ENCODE measurements at regions not wholly inside any gene's neighbourhood (a gene's known extent, or its start where the extent isn't known, plus 50 kb on each side); places are given as distances from the start of the nearest gene placed in this dataset.

GRCh38 chr14:80134321-80134720, 77.0 kb downstream of the DIO2 start:
- Histone ChIP-seq H4K20me1 (ENCODE audit: insufficient read depth, low read length) (no peaks in the 10 kb centered on the region), H3K9me3 (ENCODE audit: low read length) (peaks cover 23% of the 10 kb centered on the region), H3K27ac (ENCODE audit: low read depth, low read length, poor library complexity, severe bottlenecking) (no peak overlapping the region), H3K4me1 (ENCODE audit: insufficient read depth, low read length, poor library complexity, severe bottlenecking) (no peaks in the 10 kb centered on the region), H3K36me3 (ENCODE audit: insufficient read depth, low read length) (no peaks in the 10 kb centered on the region), H3K9me2 (ENCODE audit: insufficient read depth, low read length) (no peaks in the 10 kb centered on the region), H3K4me3 (ENCODE audit: low read depth, low read length, poor library complexity, severe bottlenecking) (no peak overlapping the region), H2AFZ (ENCODE audit: low read length) (no peak overlapping the region), H3K79me2 (ENCODE audit: insufficient read depth, low read depth, low read length) (no peaks in the 10 kb centered on the region), H3K4me2 (ENCODE audit: low read length) (no peak overlapping the region)
- ChIA-PET POLR2A (no interaction called here), CTCF (ENCODE audit: unreplicated experiment) (no interaction called here)
- BruUV-seq (replicated peaks): no TSS peak
- no peak for DNase-seq (ENCODE audit: low spot score)
- TF ChIP-seq CTCF (conservative IDR thresholded peaks at IDR 0.05; ENCODE audit: low read length) (no peak), EZH2phosphoT487 (IDR thresholded peaks at IDR 0.05; ENCODE audit: borderline replicate concordance, low read depth, low read length) (no peak)
- intact Hi-C loops (cut with micrococcal nuclease; ENCODE audit: unreplicated experiment): no loop called here

DNA sequence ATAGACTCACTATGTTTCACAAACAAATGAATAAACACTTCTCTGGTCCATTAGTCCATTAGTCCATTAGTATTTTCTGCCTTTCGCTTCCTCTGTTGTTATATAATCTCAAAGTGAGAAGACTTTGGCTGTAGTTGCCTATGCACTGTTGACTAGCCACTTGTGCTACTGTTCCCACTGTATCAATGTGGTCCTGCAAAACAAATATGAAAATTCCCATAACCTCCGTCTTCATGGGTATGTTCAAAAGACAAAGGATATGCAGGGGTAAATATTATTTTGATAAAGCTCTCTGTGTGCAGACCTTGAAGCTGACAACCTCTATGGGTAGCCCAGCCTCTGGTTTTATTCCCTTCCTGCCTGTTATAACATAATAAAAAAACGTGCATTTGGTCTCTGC, 77.8 kb downstream of the DIO2 start:
- Histone ChIP-seq H3K4me3 (ENCODE audit: low read depth, low read length, poor library complexity, severe bottlenecking) (no peak overlapping the region), H3K4me1 (ENCODE audit: insufficient read depth, low read length, poor library complexity, severe bottlenecking) (no peaks in the 10 kb centered on the region), H3K4me2 (ENCODE audit: low read length) (no peak overlapping the region), H3K27ac (ENCODE audit: low read depth, low read length, poor library complexity, severe bottlenecking) (no peak overlapping the region), H4K20me1 (ENCODE audit: insufficient read depth, low read length) (no peaks in the 10 kb centered on the region), H2AFZ (ENCODE audit: low read length) (no peak overlapping the region), H3K9me3 (ENCODE audit: low read length) (peaks cover 23% of the 10 kb centered on the region), H3K79me2 (ENCODE audit: insufficient read depth, low read depth, low read length) (no peaks in the 10 kb centered on the region), H3K36me3 (ENCODE audit: insufficient read depth, low read length) (no peaks in the 10 kb centered on the region), H3K9me2 (ENCODE audit: insufficient read depth, low read length) (no peaks in the 10 kb centered on the region)
- no peak for DNase-seq (ENCODE audit: low spot score)
- ChIA-PET POLR2A (no interaction called here), CTCF (ENCODE audit: unreplicated experiment) (no interaction called here)
- intact Hi-C loops (cut with micrococcal nuclease; ENCODE audit: unreplicated experiment): no loop called here
- TF ChIP-seq CTCF (conservative IDR thresholded peaks at IDR 0.05; ENCODE audit: low read length) (no peak), EZH2phosphoT487 (IDR thresholded peaks at IDR 0.05; ENCODE audit: borderline replicate concordance, low read depth, low read length) (no peak)
- BruUV-seq (replicated peaks): no TSS peak

- TF ChIP-seq CTCF (conservative IDR thresholded peaks at IDR 0.05; ENCODE audit: low read length): no peak
- no peak for TF ChIP-seq EZH2phosphoT487 (IDR thresholded peaks at IDR 0.05; ENCODE audit: borderline replicate concordance, low read depth, low read length)
- H3K4me1 ChIP-seq (ENCODE audit: insufficient read depth, low read length, poor library complexity, severe bottlenecking): no peaks in the 10 kb centered on the region
- no peaks in the 10 kb centered on the region for H3K9me2 ChIP-seq (ENCODE audit: insufficient read depth, low read length)
- no peak overlapping the region for H3K27ac ChIP-seq (ENCODE audit: low read depth, low read length, poor library complexity, severe bottlenecking)
- ChIA-PET CTCF (ENCODE audit: unreplicated experiment) (no interaction called here), POLR2A (no interaction called here)
- intact Hi-C loops (cut with micrococcal nuclease; ENCODE audit: unreplicated experiment): no loop called here
- H3K36me3 ChIP-seq (ENCODE audit: insufficient read depth, low read length): no peaks in the 10 kb centered on the region
- no peaks in the 10 kb centered on the region for H3K79me2 ChIP-seq (ENCODE audit: insufficient read depth, low read depth, low read length)
- no peak overlapping the region for H3K4me3 ChIP-seq (ENCODE audit: low read depth, low read length, poor library complexity, severe bottlenecking)
- H3K4me2 ChIP-seq (ENCODE audit: low read length): no peak overlapping the region
- no peak for DNase-seq (ENCODE audit: low spot score)
- H2AFZ ChIP-seq (ENCODE audit: low read length): no peak overlapping the region
- H4K20me1 ChIP-seq (ENCODE audit: insufficient read depth, low read length): no peaks in the 10 kb centered on the region
- H3K9me3 ChIP-seq (ENCODE audit: low read length): no peaks in the 10 kb centered on the region
- no TSS peak for BruUV-seq (replicated peaks)
These were observed 83.8 kb downstream of the DIO2 start for GRCh38 chr14:80127466-80127865.

Data from OCI-LY7 (cell line).